Coronary artery (tissue), 2 donors: ENCODE measurements at regions not wholly inside any gene's neighbourhood (a gene's known extent, or its start where the extent isn't known, plus 50 kb on each side); places are given as distances from the start of the nearest gene placed in this dataset.

Experiments
- DNase-seq: peaks from one replicate; pipeline ENCODE4 v3.0.0-alpha.2; 2017; ENCODE audit warnings: low spot score
- H3K27ac ChIP-seq, 2 donors: fragments of 200-600 bp; sonication (generic); one replicate each; pipeline ENCODE4 v1.5.1; 2016 to 2019
- H3K4me3 ChIP-seq: fragments of 200-600 bp; sonication (generic); 2 replicates; pipeline ENCODE4 v1.5.1; 2016; ENCODE audit warnings: mild to moderate bottlenecking, moderate library complexity
- TF ChIP-seq, protein P1 (sequence below): fragments of 200-600 bp; sonication (generic); IDR thresholded peaks from one replicate; pipeline ENCODE4 v1.5.1; 2019; ENCODE audit warnings: antibody characterized with exemption

DNA sequence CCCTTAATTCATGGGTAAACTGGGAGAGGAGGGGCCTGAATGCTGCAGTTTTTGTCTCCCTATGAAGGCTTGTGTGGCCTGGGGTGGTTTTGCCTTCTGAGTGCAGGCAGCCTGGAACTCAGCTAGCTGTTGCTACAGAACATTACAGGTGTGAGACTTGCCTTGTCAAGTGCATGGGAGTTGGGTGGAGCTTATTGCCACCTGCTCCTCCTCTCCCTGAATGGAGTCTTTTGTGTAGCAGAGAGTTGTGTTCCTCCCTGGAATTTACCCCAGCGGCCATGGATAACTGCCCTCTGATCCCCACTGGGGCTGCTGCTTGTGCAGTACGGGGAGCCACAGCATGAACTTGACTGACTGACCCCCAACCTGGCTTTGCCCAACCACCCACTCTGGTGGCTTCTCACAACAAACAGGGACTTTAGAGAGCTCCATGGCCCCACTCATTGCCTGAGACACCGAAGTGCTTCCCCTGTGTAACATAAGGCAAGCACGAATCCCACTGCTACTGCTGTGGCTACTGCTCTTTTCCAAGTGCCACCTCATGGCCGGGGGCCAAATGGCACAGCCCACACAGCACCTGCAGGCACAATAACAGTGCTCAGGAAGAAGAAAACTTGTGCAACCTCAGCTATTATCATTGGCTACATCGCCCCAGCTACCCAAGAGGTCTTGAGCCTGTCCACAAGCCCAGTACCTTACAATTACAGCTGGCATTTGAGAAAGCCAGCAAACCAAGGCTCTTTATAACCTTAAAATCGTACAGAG is 942.9 kb downstream of the CDH18 start:
- H3K27ac ChIP-seq: no peak overlapping the region
- no peak overlapping the region for H3K4me3 ChIP-seq
- TF ChIP-seq, protein P1, sequence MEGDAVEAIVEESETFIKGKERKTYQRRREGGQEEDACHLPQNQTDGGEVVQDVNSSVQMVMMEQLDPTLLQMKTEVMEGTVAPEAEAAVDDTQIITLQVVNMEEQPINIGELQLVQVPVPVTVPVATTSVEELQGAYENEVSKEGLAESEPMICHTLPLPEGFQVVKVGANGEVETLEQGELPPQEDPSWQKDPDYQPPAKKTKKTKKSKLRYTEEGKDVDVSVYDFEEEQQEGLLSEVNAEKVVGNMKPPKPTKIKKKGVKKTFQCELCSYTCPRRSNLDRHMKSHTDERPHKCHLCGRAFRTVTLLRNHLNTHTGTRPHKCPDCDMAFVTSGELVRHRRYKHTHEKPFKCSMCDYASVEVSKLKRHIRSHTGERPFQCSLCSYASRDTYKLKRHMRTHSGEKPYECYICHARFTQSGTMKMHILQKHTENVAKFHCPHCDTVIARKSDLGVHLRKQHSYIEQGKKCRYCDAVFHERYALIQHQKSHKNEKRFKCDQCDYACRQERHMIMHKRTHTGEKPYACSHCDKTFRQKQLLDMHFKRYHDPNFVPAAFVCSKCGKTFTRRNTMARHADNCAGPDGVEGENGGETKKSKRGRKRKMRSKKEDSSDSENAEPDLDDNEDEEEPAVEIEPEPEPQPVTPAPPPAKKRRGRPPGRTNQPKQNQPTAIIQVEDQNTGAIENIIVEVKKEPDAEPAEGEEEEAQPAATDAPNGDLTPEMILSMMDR: no peak
- DNase-seq: no peak

- TF ChIP-seq, protein P1: no peak
- no peak for DNase-seq
- Histone ChIP-seq H3K4me3 (no peak overlapping the region), H3K27ac (no peak overlapping the region)
These were observed 940.7 kb downstream of the CDH18 start for GRCh38 chr5:19047277-19047676.

DNA sequence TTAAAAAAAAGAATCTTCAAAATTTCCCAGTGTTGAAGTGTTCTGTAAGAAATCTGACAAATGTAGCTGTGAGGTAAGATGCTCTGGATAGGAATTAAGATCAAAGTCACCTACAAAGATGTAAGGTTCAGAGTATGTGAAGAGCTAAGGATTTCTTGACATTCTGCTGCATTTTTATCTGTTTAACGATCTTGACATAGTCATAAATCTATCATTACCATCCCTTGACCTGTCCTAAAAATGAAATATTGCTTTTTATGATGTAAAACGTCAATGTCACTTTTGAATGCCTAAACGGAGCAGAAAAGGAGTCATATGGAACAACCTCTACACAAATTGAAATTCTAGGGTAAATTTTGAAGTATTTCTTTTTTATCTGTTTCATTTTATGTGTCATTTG is 939.3 kb downstream of the CDH18 start:
- no peak for DNase-seq
- Histone ChIP-seq H3K4me3 (no peak overlapping the region), H3K27ac (no peak overlapping the region)
- TF ChIP-seq, protein P1: no peak

- Histone ChIP-seq H3K27ac (no peak overlapping the region), H3K4me3 (no peak overlapping the region)
- DNase-seq: no peak
- TF ChIP-seq, protein P1: no peak
These were observed 929.8 kb downstream of the CDH18 start for GRCh38 chr5:19058216-19058615.

DNA sequence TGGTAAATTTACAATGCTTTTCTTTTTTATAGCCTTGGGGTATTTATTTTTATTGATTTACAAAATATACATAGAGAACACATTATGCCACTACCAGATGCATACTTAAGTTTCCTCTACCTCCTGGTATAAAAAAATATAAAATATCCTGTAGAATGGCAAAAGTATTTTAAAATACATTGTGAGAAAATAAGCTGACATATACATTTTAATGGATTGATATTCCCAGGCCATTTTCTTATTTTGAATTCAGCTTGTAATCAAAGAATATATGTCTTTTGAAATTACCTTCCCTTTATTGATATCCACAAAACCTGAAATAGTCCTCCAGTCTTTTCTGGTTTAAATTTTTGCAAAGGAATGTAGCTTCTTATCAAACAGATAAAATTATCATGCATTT is 923.9 kb downstream of the CDH18 start:
- Histone ChIP-seq H3K27ac (no peak overlapping the region), H3K4me3 (no peak overlapping the region)
- no peak for DNase-seq
- TF ChIP-seq, protein P1: no peak

- Histone ChIP-seq H3K4me3 (no peak overlapping the region), H3K27ac (no peak overlapping the region)
- no peak for DNase-seq
- TF ChIP-seq, protein P1: no peak
These were observed 920.3 kb downstream of the CDH18 start for GRCh38 chr5:19067741-19068140.

- H3K4me3 ChIP-seq: no peak overlapping the region
- TF ChIP-seq, protein P1: no peak
- no peak for DNase-seq
- H3K27ac ChIP-seq: no peak overlapping the region
These were observed 889.6 kb downstream of the CDH18 start for GRCh38 chr5:19098434-19098833.
